ENCODE measurements at regions not wholly inside any gene's neighbourhood (a gene's known extent, or its start where the extent isn't known, plus 50 kb on each side); places are given as distances from the start of the nearest gene placed in this dataset.
"Not testable (repeated sequence)": the region's sequence is repeated elsewhere in the genome, so short reads cannot be mapped to it uniquely, and the experiment has no call there.

DNA sequence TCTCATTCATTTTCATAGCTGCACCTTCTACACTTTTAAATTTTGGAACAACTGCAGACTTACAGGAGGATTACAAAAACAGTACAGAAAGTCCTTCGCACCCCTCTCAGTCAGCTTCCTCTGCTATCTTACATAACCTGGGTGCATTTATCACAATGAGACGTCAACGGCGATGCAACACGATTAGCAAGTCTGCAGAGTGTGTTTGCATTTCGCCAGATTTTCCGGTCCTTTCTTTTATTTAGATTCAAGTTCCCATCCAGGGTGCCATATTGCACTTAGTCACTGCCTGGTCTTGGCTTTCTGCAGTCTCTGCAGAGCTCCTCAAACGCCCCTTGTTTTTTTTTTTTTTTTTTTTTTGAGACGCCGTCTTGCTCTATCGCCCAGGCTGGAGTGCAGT is 85.9 kb downstream of the ASMT start:
- no peak for DNase-seq

DNA sequence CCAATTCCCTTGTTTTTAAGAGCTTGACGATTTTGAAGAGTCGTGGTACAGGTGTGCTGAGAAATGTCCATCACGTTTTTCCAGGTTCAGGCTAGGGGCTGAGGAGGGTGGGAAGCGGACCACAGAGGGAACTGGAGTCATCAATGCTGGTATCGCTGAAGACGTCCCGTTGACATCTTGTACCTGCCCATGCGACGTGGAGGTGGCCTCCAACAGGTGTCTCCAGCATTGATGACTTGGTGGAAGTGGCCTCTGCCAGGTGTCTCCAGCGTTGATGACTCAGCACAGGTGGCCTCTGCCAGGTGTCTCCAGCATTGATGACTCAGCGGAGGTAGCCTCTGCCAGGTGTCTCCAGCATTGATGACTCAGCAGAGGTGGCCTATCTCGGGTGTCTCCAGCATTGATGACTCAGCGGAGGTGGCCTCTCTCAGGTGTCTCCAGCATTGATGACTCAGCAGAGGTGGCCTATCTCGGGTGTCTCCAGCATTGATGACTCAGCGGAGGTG is 86.6 kb downstream of the ASMT start:
- not testable (repeated sequence) for DNase-seq

DNA sequence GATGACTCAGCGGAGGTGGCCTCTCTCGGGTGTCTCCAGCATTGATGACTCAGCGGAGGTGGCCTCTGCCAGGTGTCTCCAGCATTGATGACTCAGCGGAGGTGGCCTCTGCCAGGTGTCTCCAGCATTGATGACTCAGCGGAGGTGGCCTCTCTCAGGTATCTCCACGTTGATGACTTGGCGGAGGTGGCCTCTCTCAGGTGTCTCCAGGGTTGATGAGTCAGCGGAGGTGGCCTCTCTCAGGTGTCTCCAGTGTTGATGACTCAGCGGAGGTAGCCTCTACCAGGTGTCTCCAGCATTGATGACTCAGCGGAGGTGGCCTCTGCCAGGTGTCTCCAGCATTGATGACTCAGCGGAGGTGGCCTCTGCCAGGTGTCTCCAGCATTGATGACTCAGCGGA is 87.3 kb downstream of the ASMT start:
- DNase-seq: not testable (repeated sequence)

DNA sequence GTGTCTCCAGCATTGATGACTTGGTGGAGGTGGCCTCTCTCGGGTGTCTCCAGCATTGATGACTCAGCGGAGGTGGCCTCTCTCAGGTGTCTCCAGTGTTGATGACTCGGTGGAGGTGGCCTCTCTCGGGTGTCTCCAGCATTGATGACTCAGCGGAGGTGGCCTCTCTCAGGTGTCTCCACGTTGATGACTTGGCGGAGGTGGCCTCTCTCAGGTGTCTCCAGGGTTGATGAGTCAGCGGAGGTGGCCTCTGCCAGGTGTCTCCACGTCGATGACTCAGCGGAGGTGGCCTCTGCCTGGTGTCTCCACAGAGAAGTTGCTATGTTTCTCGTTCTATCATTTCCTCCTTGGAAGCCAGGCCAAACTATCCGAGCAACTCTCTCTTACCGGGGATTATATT is 87.7 kb downstream of the ASMT start:
- not testable (repeated sequence) for DNase-seq

DNA sequence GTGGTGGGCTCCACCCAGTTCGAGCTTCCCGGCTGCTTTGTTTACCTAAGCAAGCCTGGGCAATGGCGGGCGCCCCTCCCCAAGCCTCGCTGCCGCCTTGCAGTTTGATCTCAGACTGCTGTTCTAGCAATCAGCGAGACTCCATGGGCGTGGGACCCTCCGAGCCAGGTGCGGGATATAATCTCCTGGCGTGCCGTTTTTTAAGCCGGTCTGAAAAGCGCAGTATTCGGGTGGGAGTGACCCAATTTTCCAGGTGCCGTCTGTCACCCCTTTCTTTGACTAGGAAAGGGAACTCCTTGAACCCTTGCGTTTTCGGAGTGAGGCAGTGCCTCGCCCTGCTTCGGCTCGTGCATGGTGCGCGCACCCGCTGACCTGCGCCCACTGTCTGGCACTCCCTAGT is 94.4 kb downstream of the ASMT start:
- DNase-seq: not testable (repeated sequence)

DNA sequence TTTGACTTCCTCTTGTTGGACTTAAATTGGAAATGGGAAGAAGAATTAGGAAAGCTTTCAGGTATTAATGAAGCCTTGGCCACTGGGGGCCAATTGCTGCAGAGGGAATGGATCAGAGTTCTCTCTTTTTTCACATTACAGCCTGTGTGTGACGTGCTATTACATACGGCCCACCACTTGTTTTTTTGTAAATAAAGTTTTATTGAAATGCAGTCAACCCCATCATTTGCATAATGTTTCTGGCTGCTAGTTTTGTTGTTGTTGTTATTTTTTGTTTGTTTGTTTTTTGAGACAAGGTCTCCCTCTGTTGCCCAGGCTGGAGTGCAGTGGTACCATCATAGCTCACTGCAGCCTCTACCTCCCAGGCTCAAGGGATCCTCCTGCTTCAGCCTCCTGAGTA is 98.4 kb downstream of the ASMT start:
- no peak for DNase-seq

DNA sequence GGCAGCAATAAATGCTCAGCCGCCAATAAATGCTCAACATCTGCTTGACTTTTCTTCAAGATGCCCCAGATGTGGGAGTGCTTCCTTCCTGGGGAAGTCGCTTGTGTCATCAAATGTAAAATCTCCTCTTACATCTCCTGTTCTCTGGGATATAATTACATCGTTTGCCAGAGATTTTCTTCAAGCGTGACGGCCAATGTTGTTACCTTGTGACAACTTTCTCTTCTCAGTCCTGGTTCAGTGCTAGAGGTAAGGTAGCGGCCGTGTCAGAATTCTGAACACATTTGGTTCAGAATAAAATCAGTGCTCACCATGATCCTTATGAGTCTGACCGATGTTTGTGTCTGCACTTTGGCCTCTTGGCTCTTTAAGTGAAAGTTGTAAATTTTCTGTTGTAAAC is 102.5 kb downstream of the ASMT start:
- no peak for DNase-seq

DNA sequence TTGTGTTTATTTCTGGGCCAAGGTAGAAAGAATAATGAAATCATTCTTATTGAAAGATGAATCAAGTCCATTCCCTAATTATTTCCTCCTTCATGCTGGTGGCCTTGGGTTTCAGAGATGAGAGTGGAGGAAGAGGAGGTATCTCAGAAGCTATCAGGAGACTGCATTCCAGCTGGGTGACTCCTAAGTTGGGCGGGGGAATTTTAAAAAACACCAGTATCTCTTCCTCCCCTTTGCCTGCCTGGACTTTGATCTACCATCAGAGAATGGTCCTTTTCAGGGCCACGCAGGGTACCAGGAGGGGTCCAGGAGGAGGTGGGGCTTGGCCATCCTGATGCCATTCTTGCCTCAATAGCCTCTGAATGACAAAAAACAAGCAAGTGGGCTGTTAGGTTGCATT is 104.4 kb downstream of the ASMT start:
- no peak for DNase-seq

DNA sequence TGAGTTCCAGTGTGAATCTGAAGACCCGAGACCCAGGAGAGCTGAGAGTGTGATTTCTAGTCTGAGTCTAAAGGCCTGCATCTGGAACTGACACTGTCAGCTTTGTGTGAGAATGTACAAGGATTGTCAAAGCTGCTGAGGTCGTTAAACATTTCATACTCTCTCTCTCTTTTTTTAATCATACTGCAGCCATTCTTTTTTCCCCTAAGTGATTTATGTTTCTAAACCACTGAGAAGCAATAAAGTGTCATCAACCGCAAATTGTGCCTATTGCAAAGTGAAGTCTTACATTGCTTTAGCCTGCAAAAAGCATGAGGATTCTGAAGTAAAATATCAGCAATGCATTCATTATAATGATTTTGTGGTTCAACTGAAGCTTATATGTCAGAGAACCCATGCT is 106.0 kb downstream of the ASMT start:
- no peak for DNase-seq

DNA sequence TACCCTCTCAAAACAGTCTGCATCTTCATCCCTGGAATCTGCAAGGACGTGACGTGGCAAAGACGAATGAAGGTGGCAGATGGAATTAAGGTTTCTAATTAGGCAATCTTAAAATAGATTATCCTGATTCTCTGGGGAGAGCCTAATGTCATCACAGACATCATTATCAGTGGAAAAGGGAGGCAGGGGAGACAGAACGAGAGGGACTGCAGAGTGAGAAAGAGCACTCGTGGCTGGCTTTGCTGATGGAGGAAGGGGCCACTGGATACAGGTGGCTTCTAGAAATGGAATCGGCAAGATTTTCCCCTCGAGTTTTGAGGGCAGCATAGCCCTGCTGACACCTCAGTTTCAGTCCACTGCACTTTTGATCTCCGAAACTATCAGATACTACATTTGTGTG is 110.6 kb downstream of the ASMT start:
- DNase-seq: no peak

DNA sequence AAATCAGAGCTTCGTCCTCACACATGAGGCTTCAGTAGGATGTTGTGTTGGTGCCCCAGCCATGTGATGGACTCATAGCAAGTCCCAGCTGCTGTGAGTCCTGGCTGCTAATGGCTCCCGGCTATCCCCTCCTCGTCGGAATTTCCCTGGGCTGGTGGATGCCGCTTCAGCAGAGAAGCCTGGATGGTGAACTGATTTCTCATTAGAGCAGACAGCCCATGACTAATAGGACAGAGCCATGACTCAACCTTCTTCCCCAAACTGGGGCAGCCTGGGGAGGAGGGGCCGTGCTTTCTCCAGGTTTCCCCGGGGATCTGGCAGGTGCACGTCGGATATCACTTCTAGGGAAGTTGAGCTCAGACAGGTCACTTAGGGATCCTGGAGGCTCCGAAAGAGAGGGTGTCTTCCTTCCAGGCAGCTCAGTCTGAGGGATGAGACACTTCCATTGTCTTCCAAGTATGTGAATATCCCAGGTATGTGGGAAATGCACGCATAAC is 112.7 kb downstream of the ASMT start:
- DNase-seq: no peak

DNA sequence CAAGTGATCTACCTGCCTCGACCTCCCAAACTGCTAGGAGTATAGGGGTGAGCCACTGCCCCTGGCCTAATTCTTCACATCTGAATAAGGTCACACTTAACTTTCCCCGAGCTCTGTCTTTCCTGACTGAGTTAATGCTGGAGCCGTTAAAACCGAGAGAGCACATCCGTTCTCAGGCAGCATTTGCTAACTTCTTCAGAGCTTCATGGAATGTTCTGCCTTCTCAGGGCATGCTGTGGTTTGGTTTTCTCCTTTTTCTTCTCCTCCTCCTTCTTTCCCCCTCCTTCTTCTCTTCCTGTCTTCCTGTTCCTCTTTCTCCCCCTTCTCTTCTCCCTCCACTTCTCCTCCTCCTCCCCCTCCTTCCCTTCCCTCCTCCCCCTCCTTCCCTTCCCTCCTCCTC is 119.9 kb downstream of the ASMT start:
- DNase-seq: no peak

DNA sequence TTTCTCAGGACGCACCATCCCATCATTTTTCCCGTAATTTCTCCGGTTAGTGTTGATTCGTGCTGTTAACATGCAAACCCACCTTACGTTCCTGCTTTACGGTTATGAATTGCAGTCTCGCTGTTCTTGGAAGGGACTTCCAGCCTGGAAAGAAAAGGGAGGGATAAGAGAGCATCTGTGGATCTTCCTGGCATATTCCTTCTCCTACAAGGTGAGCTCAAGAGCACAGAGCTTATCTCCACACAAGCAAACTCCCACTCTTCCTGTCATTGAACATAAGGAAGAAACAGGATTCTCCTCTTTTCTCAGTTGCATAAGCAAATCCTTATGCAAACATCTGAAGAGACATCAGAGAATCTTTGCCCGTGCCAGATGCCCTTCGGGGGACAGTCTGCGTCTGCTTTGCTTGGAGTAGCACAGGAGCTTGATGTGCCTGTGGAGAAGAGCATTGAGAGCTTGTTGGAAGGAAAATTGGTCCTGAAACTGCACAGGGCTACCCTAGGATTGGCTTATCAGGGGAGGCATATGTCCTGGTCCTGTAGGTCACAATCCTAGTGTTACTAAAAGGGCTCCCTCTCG is 127.0 kb downstream of the ASMT start:
- DNase-seq: no peak

DNA sequence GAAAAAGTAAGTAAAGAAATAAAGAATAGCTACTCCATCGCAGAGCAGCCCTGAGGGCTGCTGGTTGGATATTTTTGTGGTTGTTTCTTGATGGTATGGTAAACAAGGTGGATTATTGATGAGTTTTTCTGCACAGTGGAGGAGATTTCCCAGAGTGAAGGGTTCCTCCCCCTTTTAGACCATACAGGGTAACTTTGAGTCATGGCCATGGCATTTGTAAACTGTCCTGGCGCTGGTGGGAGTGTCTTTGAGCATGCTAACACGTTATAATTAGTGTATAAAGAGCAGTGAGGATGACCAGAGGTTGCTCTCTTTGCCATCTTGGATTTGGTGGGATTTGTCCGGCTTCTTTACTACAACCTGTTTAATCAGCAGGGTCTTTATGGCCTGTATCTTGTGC is 128.2 kb downstream of the ASMT start:
- DNase-seq: no peak

DNA sequence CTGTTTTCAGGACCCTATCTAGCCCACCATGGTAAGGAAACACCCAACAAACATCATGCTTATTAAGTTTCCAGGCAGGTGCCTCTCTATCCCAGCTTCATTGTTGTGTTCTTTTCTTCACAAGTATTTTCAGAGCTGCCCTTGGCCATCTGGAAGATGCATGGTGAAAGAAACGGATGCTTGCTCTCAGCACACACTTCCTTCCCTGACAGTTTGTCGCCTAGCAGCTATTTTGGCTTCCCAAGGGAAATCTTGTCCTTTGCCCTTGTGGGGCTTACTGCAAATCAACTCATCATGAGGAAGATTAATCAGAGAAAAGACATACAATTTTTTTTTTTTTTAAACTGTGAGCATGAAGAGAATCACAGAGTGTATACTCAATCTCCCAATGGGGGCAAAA is 128.8 kb downstream of the ASMT start:
- no peak for DNase-seq

DNA sequence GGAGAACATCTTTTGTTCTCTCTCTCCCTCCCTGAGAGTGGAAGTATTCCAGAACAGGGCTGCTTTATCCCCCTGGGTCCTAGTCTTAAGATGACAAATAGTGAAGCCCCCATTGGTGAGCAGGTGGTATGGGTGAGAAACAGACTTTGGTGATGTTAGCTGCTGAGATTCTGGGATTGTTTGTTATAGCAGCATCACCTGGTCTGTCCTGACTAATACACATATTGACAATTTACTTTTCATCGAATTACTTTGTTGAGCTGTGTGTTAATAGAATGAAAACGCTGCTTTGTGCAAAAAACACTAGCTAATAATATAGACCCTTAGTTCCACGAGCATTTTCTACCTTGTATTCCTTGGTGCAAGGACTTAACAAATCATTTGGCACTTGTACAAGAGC is 133.5 kb downstream of the ASMT start:
- DNase-seq: no peak

DNA sequence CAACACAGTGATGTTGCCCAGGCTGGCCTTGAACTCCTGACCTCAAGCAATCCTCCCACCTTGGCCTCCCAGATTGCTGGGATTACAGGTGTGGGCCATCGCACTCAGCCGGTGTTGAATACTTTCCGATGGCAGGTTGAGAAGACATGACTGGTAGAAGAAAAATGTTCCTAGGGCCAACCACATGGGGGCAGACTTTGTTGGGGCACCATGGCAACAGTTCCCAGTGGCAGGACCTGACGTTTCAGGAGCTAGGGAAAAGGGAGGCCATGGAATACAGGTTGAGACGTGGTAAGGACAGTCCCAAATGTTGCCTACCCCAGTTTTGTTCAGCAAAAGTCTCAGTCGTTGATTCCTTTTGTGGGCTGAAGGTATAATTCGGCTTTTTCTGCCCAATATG is 134.6 kb downstream of the ASMT start:
- no peak for DNase-seq

DNA sequence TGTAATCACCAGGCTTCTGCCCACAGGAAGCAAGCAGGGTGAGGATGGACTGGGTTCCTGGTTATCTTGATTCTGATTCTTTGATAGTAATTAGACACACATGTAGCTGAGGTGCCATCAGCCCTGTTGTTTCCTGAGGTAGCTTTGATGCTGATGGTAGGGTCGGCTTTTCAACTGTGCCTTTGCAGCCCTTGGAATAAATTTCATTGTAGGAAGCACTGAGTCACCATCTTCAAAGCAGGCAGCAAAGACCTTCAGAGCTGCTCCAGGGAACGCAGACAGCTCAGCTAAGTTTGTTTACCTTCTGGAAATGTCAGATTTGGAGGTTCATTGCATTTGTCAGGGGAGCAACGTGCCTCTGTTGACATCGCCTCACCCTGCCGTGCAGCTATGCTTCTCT is 135.4 kb downstream of the ASMT start:
- no peak for DNase-seq

DNA sequence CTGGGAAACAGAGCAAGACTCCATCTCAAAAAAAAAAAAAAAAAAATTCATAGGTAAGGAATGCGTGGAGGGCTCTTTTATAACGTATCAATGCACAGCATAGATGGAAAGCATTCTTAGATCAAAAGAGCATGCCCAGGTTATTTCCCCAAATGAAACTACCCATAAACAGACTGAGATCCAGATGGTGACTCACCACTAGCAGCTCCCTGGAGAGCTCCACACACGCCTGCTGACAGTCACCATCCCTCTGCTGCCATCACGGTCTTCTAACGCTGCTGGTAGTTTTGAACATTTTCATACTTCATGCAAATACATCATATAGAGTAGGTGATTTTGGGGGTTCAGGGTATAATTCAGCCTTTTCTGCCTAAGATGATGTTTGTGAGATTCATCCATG is 136.9 kb downstream of the ASMT start:
- DNase-seq: no peak

DNA sequence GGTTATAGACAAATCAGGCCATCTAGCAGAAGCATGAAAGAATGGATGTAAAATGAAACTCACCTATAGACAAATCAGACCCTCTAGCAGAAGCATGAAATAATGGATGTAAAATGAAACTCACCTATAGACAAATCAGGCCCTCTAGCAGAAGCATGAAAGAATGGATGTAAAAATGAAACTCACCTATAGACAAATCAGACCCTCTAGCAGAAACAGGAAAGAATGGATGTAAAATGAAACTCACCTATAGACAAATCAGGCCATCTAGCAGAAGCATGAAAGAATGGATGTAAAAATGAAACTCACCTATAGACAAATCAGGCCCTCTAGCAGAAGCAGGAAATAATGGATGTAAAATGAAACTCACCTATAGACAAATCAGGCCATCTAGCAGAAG is 137.9 kb downstream of the ASMT start:
- not testable (repeated sequence) for DNase-seq

DNA sequence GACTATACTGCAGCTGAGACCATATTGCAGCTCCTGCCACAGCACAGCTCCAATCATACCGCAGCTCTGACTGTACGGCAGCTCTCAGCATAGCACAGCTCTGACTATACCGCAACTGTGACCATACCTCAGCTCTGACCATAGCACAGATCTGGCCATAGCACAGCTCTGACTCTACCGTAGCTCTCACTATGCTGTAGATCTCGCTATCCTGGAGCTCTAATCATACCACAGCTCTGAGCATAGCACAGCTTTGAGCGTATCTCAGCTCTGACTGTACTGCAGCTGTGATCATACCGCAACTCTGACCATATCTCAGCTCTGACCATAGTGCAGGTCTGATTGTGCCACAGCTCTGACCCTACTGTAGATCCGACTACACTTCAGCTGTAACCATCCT is 139.2 kb downstream of the ASMT start:
- DNase-seq: no peak

DNA sequence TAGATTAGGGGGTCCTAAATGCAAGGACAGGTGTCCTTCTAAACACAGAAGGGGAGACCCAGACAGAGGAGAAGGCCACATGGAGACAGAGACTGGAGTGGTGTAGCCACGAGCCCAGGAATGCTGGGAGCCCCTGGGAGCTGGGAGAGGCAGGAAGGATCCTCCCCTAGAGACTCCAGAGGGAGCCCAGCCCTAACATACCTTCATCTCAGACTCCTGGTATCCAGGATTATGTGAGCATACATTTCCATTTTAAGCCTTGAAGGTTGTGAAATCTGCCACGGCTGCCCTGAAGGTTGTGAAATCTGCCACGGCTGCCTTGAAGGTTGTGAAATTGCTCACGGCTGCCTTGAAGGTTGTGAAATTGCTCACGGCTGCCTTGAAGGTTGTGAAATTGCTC is 148.4 kb downstream of the ASMT start:
- no peak for DNase-seq

DNA sequence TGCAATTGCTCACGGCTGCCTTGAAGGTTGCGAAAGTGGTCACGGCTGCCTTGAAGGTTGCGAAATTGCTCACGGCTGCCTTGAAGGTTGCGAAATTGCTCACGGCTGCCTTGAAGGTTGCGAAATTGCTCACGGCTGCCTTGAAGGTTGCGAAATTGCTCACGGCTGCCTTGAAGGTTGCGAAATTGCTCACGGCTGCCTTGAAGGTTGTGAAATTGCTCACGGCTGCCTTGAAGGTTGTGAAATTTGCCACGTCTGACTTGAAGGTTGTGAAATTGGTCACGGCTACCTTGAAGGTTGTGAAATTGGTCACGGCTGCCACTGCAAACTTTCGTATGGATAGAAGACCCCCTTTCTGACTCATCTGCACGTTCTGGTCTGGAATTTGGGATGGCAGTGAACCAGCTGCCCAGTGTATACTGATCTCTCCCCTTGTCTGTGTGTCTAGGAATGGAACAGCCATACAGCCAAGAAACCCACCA is 150.1 kb downstream of the ASMT start:
- DNase-seq: peak; percentile 33

DNA sequence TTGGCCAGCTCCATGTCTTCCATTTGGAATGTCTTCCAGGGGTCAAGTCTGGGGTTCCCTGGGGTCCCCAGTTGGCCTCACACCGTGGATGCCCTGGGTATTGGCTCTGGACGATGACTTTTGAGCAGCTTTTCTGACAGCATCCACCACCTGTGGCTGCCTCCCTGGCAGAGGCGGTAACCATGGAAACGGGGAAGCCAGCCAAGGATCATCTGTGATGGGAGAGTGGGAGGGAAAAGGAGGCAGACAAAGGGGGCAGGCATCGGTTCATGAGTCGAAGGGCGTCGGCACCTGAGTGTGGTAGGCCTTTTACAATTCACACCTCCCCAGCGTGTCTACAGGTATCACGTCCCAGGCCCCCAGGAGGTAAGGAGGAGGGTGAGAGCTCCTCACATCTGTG is 152.2 kb downstream of the ASMT start:
- no peak for DNase-seq

DNA sequence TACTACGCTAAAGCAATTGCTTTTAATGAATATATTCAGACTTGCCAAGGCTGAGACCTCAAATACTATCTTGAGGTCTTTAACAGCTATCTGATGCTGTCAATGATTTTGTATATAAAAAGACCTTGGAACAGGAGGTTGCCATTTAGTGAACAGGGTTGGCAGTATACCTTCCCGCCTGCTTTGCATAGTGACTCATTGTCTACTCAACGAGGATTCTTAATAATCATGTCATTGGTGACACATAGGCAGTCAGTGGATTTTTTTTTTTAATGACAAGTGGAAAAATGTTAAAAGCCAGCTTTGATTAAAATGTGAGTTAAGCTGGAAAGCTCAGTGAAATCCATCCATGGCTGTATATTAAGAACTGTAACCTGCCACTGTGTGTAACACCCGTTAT is 164.0 kb downstream of the ASMT start:
- DNase-seq: no peak

All from stimulated activated CD8-positive, alpha-beta memory T cell treated with anti-CD3 and anti-CD28 coated beads, Interleukin-4, amount 100 ng/mL, for 48 hours (primary cell).